SIG-M5 treated with dmso at 0.1 percent for 504 hours (cell line): ENCODE measurements at regions not wholly inside any gene's neighbourhood (a gene's known extent, or its start where the extent isn't known, plus 50 kb on each side); places are given as distances from the start of the nearest gene placed in this dataset.

Experiments used
- DNase-seq: peaks from one replicate; lab custom pipeline; 2025; ENCODE audit not compliant: unreplicated experiment; lab: John Stamatoyannopoulos, UW

DNA sequence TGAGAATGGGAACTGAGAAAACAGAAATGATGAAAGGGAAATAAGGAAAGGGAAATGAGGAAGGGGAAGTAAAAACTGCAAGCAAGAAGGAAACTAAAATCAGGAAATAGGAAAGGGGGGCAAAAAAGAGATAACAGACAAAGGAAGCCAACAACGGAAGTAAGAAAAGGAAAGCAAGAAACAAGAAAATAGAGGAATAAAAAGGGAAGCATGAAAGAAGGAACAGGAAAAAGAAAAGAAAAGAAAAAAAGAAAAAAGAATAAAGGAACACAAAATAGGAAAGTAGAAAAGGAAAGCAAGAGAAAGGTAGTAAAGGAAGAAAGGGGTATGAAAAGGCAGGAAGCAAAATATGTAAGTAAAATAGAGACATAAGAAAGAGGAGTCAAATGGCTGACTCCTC, 241.2 kb upstream of the NCKAP5 start:
- DNase-seq = no peak

DNA sequence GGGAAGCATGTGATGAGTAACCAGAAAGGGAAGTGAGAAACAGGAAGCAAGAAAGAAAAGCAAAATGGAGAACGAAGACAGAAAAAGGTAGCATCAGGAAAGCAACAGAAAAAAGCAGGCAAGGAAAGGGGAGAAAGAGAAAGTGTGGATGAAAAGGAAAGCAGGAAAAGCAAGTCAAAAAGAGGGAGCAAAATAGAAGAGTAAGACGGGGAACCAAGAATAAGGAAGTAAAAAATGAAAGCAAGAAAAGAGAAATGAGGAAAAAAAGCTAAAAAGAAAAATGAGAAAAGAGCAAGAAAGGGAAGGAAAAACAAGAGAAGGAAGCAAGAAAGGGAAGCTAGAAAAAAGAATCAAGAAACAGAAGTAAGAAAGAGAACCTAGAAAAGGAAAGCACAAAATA, 242.3 kb upstream of the NCKAP5 start:
- DNase-seq = no peak

DNA sequence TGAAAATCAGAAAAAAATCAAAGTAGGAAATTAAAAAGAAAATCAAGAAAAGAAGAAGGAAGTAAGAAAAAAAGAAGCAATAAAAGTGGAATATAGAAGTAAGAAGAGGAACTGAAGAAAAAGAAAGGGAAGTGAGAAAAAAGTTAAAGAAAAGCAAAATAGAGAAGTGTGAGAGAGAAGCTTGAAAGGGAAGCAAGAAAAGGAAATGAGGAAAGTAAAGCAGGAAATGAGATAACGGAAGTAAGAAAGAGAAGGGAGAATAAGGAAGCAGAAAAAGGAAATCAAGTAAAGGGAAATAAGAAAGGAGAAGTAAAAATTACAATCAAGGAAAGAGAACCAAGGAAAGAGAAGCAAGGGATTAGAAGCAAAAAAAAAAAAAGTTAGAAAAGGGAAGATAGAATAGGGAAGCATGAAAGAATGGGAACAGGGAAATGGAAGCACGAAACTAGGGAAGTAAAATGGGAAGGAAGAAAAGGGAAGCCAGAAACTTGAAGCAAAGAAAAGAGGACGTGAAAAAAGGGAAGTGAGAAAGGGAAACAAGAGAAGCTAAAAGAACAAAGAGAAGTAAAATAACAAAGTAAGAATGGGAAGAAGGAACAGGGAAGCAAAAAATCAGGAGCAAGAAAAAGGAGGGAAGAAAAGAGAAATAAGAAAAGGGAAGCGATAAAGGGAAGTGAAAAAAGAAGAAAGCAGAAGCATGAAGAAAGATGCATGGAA, 243.3 kb upstream of the NCKAP5 start:
- peak; percentile 29 for DNase-seq

DNA sequence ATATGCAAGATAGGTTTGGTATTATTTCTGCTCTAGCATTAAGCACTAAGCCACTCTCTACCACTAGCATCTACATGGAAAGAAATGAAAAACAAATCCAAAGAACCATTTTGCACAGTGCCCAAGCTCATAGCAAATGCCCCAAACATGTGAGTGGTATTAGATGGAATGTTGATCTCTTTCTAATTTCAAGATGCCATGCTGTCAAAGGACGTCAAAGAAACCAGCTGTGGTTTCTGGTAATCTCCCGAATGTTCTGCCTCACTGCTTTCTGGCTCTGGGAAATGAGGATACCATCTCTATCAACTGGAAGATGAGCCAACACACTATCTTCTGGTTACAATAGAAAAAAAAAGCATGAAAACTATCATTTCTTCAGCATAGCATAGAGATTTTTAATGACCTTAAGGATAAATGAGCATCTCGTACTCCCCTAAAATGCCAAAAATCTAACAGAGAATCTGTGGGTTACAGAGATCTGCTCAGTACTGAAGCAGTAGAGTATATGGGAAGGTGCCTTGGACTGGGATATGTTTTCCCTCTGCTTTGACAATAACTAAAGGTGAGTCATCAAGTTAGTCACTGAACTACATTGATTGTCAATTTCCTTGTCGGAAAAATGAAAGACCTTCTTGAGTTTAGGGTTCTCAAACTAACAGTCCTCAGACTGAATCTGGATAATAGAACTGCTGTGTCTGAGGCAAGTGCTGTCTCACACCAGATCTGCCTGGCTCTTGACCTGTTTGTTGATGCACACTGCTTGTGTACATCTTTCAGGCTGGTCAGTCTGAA, 244.8 kb upstream of the NCKAP5 start:
- DNase-seq = no peak

DNA sequence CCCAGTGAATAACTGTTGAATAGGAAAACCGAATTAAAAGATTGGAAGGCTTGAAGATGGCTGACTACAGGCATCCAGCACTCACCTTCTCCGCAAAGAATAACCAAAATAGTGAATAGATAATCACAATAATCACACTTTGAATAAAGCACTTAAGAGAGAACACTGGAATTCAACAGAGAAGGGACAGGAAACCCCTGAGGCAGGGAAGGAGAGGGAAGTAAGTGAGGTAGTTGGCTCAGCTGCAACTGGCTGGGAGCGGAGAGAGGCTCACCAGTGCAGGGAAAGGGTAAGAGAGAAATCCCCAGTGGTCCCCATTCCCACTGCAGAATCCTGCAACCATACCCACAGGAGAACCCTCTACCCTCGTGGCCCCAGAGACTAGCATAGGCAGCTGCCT, 246.6 kb upstream of the NCKAP5 start:
- DNase-seq = no peak

DNA sequence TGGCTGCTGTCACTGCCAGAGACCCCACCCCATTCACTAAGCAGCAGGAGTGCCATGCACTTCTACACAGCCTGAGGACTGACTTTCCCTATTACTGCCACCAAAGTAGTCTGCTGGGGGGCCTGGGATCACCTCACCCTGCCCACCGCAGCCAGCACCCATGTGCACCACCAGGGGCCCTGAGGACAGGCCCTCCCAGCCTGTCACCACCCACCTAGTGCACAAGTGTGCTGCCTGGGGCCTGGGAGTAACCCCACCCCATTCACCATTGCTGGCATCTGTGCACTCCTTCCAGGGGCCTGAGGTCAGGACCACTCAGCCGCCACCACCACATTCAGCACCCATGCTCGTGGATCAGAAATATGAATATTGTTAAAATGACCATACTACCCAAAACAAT, 247.8 kb upstream of the NCKAP5 start:
- no peak for DNase-seq

DNA sequence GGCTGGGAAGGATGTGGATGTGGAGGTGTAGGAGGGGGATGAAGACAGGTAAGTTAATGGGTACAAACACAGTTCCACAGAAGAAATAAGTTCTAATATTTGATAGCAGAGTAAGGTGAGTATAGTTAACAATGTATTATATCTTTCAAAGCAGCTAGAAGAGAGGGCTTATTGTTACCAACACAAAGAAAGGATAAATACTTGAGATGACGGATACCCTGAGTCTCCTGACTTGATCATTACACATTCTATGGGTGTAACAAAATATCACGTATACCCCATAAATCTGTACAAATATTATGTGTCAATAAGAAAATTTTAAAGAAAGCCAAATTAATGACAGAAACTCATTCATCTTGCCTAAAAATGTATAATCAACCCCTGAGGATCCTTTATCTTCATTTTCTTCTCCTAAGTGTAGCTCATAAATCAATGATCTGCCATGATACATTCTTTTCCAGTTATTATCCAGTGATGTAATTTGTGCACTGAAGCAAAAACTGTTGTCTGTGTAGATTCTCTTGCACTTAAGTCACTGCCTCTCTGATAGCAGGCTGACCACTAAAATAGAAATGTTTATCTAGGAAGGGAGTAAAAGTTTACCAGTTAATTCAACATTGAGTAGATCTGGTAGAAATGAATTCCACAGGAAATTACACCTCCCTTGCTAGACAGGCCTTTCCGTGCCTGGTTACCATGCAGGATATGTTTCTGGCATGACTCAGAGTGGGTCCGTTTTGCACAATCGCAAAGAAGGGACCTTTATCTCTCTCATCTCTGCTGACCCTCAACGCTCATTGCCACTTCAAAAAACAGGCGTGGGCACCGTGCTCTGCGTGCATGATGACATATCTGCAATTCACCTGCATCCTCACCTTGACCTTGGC, 249.7 kb upstream of the NCKAP5 start:
- DNase-seq = no peak

DNA sequence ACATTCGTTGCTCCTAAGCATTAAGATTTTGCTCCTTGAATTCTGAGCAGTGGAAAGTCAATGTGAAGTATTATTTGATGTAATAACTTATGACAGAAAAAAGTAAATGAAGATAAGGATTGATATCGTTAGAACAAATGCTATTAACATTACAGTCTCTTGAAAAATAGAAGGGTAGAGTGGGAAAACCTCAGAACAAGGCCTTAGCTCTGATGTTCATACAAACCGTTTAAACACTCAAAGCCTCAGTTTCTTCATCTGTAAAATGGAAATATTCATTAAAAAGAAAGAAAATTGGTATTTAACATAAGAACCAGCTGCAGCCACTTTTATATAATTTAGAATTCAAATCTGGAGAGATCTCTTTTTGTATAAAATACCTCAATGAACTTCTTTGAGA, 250.4 kb upstream of the NCKAP5 start:
- DNase-seq = no peak

DNA sequence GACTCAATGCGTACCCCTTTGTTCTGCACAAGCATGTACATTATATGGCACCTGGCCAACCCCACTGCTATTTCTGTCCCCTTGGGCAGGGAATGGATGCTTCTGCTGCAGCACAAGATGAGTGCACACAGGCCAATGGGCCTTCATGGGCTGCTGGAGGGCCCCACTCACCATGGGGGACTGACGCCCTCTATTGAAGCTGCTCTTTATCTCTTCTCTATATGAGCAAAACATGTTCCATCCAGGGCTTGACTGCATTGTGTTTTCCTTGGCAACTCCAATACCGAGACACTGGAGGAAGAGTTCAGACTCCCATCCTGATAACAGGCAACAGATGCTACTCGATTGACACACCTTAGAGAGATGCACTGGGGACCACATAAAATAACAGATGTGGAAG, 251.6 kb upstream of the NCKAP5 start:
- DNase-seq = no peak

DNA sequence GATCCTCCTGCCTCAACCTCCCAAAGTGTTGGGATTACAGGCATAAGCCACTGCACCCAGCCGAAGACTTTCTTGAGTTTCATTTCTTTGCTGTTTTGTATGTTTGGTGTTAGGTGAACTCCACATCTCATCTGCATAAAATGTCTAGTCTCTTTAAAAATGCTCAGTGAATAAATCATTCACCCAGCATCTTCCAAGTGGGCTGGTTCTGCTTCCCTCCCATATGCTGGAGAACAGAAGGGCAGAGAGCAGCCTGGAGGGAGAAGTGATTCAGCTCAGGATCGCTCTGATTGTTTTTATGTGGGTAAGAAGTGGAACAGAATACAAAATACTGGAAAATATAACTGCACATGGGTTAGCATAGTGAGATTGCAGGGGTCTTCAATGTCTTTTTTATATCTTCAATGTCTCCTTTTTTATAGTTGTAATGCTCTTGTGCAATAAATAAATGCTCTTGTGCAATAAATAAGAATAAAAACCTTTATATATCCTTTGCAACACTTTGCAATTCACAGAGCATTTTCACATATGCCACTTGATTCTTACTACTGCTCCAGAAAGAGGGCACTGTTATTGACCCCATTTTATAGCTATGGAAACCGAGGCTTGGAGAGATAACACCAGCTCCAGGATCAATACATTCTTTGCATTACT, 253.0 kb upstream of the NCKAP5 start:
- DNase-seq = no peak

DNA sequence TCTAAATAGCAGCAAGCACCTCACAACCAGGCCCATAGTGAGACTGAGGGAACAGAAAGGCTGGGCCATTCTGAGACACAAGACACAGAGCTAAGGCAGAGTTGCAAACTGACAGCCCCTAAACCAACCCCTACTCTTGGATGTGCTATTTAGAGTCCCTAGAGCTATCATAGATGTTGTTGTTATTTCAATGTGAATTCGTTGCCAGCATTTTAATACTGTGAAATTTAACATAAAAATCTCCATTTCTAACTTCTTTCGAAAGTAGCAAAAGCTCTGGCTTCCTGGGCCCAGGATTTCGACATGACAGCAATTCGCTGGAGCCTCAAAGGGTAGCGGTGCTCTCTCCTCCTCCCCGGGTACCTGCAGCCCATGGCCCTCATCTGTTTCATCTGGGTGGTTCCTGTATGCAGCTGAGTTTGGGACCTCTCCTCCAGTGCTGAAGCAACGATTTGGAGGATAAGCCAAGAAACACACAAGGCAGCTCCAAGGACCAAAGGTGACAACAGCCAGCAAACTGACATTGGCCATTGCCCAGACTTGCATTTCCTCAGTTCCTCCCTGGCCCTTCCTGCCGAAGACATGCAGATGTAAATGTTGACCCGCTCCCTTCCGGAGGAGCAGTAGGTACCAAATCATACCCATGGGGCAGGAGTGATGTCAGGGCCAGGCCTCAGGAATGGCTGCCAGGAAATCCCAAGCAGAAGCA, 254.4 kb upstream of the NCKAP5 start:
- no peak for DNase-seq

DNA sequence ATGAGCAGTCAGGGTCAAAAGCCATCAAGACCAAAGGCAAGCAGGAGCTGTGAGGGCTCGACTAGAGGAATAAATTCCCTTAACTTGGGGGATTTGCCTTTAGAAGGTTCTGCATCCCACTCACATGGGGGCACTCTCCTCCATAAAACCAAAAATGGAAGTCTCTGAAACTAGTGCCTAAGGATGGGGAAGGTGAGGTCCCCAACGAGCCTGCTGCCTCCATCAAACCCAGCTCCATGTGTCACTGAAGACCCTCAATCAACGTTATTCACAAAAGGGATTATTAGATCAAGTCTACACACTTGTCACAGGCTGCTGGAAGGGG, 254.9 kb upstream of the NCKAP5 start:
- no peak for DNase-seq

DNA sequence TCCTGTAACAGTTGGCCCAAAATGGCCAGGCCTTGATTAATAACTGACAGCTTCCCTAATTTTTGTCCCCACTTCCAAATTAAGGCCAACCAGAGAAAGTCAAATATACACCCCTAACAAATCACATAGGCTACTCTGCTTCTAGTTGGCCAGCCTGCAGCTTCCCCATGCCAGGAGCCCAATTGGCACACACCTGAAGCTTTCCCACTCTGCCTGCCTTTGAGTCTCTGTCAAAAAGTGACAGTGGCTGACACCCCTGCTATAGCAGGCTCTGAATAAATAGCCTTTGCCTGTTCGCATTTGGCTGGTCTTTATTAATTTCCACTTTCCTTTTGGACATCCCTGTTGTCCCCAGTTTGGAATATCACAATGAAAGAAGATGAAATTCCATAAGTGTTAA, 256.6 kb upstream of the NCKAP5 start:
- no peak for DNase-seq

DNA sequence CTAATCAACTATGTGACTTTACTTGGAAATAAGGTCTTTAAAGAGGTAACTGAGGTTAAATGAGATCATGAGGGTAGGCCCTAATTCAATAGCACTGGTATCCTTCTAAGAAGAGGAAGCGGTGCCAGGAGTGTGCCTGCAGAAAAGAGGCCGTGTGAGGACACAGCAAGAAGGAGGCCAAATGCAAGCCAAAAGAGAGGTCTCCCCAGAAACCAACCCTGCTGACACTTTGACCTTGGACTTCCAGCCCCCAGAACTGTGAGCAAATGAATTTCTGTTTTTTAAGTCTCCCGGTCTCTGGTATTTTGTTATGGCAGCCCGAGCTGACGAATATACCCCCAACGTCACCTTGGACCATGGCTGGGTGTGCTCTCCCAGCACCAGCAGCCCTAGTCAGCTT, 257.5 kb upstream of the NCKAP5 start:
- DNase-seq = no peak

DNA sequence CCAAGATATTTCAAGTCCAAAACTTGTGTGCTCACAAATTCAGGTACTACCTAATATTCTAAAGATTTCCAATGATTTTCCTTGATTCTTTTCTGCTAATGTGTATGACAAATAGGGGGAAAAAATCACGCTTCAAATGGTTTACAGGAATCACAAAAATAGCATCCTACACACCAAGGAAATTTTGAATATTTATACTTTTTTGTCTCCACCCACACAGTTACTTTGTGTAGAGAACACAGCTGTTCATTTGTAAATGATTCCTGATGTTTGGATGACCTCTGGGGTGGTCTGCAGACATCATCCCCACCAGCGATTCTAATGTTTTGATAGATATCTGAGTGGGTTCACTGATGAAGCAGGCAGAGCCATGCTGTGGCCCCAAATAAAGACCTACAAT, 260.6 kb upstream of the NCKAP5 start:
- DNase-seq = no peak

DNA sequence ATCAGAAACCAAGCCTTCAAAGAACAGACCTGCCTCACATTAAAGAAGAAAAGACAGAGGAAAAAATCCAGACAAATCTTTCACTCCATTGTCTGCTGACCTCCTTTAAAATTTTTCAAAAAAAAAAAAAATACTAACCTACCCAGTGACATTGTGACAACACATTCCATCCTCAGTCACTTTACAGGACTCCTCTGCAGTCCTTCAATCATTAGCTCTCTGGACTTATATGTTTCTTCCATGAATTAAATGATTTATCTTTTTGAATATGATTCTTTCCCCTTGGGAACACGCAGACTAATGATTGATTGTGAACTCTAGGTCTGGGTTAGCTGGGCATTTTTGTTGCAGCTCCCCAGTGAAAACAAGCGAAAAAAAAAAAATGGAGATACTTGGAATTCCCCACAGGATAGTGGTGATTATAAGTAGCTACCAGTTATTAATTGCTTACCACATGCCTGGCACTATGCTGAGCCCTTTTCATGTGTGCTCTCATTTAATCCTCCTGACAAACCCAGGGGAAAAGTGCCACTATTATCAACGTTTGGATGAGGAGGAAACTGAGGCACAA, 261.3 kb upstream of the NCKAP5 start:
- no peak for DNase-seq

DNA sequence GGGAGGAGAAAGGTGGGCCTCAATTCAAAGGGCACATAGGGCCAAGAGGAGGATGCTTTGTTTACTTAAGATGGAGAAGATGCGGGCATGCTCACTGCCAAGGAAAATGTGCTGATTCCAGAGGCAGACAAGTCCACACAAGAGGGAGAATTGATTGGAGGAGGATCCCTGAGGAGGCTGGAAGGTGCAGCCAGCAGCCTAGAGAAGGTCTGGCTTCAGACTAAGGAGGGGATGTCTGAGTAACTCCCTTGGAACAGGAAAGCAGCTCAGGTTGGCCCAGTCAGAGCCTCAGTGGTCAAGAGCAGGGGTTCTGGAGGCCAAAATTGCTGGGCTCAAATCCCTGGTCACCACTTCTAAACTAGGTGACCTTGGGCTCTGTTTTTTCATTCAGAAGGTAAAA, 265.5 kb upstream of the NCKAP5 start:
- no peak for DNase-seq

DNA sequence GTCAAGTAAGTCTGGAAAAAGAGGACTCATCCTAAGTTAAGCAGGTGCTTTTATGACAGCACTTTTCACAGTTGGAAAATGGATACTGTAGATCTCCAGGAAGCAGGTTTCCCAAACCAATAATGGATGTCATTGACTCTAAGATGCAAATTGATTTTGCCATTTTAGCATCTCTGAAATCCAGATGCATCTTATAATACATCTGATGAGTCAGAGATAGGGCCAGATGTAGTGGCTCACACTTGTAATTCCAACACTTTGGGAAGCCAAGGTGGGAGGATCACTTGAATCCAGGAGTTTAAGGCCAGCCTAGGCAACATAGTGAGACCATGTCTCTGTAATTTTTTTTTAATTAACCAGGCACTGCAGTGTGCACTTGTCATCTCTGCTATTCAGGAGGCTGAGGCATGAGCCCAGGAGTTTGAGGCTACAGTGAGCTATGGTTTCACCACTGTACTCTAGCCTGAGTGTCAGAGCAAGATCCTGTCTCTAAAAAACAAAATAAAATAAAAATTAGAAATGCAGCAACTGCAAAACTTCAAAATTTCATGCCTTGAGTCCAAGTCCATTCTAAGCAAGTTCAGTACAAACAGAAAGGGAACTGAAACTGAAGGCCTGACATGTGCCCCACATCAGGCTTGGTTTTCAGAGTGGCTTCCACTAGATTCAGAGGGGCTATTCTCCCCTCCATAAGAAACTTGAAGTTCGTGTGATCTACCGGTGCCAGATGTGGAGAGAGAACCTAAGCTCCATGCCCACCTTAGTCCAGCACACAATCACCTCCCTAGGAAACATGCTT, 267.8 kb upstream of the NCKAP5 start:
- no peak for DNase-seq

DNA sequence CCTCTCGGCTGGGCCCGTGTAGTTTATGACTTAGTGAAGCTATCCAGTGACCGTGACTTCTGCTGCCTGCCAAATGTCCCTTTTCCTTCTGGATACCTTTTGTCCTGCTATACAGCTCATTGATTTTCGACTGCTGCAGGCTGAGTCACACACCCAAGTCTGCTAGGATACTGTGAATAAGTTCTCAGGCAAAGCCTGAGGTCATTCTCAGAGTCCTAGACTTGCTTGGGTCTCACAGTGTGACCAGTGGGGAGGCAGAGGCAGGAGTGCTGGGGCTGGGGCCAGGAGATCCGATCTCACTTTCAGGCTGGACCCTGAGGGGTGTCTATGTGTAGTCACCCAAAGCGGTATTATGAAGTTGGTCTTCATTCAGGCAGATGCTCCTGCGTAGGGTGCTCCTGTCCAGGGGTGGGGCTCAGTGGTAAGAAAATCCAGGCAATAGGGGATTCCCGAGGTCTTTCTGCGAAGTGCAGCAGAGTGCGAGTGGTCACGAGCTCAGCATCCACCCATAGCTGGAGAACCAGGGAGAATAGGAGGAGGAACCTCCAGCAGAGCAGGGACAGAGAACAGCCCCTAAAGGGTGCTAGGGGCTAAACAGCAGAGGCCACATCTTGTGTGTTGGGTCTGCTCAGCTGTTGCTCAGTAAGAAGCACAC, 268.6 kb upstream of the NCKAP5 start:
- DNase-seq = no peak
